ENCODE measurements at regions not wholly inside any gene's neighbourhood (a gene's known extent, or its start where the extent isn't known, plus 50 kb on each side); places are given as distances from the start of the nearest gene placed in this dataset.

DNA sequence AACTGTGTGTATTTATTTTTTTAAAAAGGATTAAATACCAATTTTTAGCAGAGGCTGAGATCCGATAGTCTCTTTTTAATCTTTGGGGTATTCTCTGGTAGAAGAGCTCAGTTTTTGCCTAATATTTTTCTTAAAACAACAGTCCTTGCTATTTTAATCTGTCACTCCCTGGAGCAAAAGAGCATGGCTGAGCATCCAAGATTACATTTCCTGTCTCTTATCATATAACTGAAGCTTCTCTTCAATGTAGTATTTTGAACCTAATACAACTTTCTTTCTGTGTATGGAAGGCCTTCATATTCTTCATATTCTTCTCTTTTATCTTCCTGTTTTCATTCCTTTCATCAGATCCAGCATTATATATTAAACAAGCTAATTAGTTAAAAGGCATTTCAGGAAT lies 293.7 kb downstream of the NSUN3 start:
- H3K9ac ChIP-seq (ENCODE audit: low read length), result no peak overlapping the region
- H2AFZ ChIP-seq (ENCODE audit: low read length), result no peak overlapping the region
- H3K9me2 ChIP-seq (ENCODE audit: low read depth, low read length), result no peaks in the 10 kb centered on the region
- no peak overlapping the region for H3K4me3 ChIP-seq (ENCODE audit: low read depth, low read length, poor library complexity, severe bottlenecking)
- no peak overlapping the region for H3K27ac ChIP-seq (ENCODE audit: low read depth, low read length, poor library complexity, severe bottlenecking)
- H3K27me3 ChIP-seq (ENCODE audit: insufficient read depth, low read length), result no peaks in the 10 kb centered on the region
- TF ChIP-seq EZH2 (IDR thresholded peaks at IDR 0.05; ENCODE audit: borderline replicate concordance, low read length) (no peak), CTCF (IDR thresholded peaks at IDR 0.05; ENCODE audit: low read length) (no peak)
- H3K9me3 ChIP-seq (ENCODE audit: low read length), result no peaks in the 10 kb centered on the region
- H3F3A ChIP-seq (ENCODE audit: insufficient read depth, low read length), result no peaks in the 10 kb centered on the region
- H3K79me2 ChIP-seq (ENCODE audit: insufficient read depth, low read length), result no peaks in the 10 kb centered on the region
- H3K4me1 ChIP-seq (ENCODE audit: insufficient read depth, low read length, severe bottlenecking), result no peaks in the 10 kb centered on the region
- no peak overlapping the region for H3K4me2 ChIP-seq (ENCODE audit: low read length)
- no peaks in the 10 kb centered on the region for H4K20me1 ChIP-seq (ENCODE audit: insufficient read depth, low read length)
- H3K36me3 ChIP-seq (ENCODE audit: insufficient read depth, low read length), result no peaks in the 10 kb centered on the region

GRCh38 chr3:94359996-94360395 lies 297.1 kb downstream of the NSUN3 start:
- Histone ChIP-seq H3K36me3 (ENCODE audit: insufficient read depth, low read length) (no peaks in the 10 kb centered on the region), H3K27me3 (ENCODE audit: insufficient read depth, low read length) (no peaks in the 10 kb centered on the region), H3K9me3 (ENCODE audit: low read length) (no peaks in the 10 kb centered on the region), H3K79me2 (ENCODE audit: insufficient read depth, low read length) (no peaks in the 10 kb centered on the region), H3K4me1 (ENCODE audit: insufficient read depth, low read length, severe bottlenecking) (no peaks in the 10 kb centered on the region), H3K4me2 (ENCODE audit: low read length) (no peak overlapping the region), H3K9me2 (ENCODE audit: low read depth, low read length) (no peaks in the 10 kb centered on the region), H4K20me1 (ENCODE audit: insufficient read depth, low read length) (no peaks in the 10 kb centered on the region), H3F3A (ENCODE audit: insufficient read depth, low read length) (no peaks in the 10 kb centered on the region), H3K9ac (ENCODE audit: low read length) (no peak overlapping the region), H3K27ac (ENCODE audit: low read depth, low read length, poor library complexity, severe bottlenecking) (no peak overlapping the region), H3K4me3 (ENCODE audit: low read depth, low read length, poor library complexity, severe bottlenecking) (no peak overlapping the region), H2AFZ (ENCODE audit: low read length) (no peak overlapping the region)
- TF ChIP-seq CTCF (IDR thresholded peaks at IDR 0.05; ENCODE audit: low read length), result no peak
- TF ChIP-seq EZH2 (IDR thresholded peaks at IDR 0.05; ENCODE audit: borderline replicate concordance, low read length), result no peak

DNA sequence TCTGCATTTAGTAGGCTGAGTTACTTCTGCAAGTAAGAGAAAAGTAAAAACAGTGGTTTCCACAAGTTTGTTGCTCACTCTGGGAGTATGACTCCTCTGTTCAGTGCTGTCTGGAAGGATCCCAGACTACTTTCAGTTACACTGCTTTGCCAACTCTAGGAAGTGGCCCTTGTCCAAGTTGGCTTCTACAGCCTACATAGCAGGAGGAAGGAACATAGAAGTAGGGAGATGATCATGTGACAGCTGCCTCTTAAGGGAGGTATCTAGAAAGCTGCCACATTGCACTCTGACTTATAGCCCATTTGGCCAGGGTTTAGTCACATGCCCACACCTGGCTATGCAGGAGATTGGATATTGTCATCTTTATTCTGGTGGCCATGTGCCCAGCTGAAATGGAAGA lies 298.1 kb downstream of the NSUN3 start:
- no peak overlapping the region for H3K9ac ChIP-seq (ENCODE audit: low read length)
- no peaks in the 10 kb centered on the region for H4K20me1 ChIP-seq (ENCODE audit: insufficient read depth, low read length)
- H3K4me2 ChIP-seq (ENCODE audit: low read length), result no peak overlapping the region
- no peaks in the 10 kb centered on the region for H3K79me2 ChIP-seq (ENCODE audit: insufficient read depth, low read length)
- TF ChIP-seq EZH2 (IDR thresholded peaks at IDR 0.05; ENCODE audit: borderline replicate concordance, low read length) (no peak), CTCF (IDR thresholded peaks at IDR 0.05; ENCODE audit: low read length) (no peak)
- no peaks in the 10 kb centered on the region for H3K9me3 ChIP-seq (ENCODE audit: low read length)
- no peaks in the 10 kb centered on the region for H3K36me3 ChIP-seq (ENCODE audit: insufficient read depth, low read length)
- no peaks in the 10 kb centered on the region for H3F3A ChIP-seq (ENCODE audit: insufficient read depth, low read length)
- no peaks in the 10 kb centered on the region for H3K9me2 ChIP-seq (ENCODE audit: low read depth, low read length)
- H3K27me3 ChIP-seq (ENCODE audit: insufficient read depth, low read length), result no peaks in the 10 kb centered on the region
- H3K4me1 ChIP-seq (ENCODE audit: insufficient read depth, low read length, severe bottlenecking), result no peaks in the 10 kb centered on the region
- no peak overlapping the region for H2AFZ ChIP-seq (ENCODE audit: low read length)
- H3K4me3 ChIP-seq (ENCODE audit: low read depth, low read length, poor library complexity, severe bottlenecking), result no peak overlapping the region
- H3K27ac ChIP-seq (ENCODE audit: low read depth, low read length, poor library complexity, severe bottlenecking), result no peak overlapping the region
